ENCODE measurements at regions not wholly inside any gene's neighbourhood (a gene's known extent, or its start where the extent isn't known, plus 50 kb on each side); places are given as distances from the start of the nearest gene placed in this dataset.

DNA sequence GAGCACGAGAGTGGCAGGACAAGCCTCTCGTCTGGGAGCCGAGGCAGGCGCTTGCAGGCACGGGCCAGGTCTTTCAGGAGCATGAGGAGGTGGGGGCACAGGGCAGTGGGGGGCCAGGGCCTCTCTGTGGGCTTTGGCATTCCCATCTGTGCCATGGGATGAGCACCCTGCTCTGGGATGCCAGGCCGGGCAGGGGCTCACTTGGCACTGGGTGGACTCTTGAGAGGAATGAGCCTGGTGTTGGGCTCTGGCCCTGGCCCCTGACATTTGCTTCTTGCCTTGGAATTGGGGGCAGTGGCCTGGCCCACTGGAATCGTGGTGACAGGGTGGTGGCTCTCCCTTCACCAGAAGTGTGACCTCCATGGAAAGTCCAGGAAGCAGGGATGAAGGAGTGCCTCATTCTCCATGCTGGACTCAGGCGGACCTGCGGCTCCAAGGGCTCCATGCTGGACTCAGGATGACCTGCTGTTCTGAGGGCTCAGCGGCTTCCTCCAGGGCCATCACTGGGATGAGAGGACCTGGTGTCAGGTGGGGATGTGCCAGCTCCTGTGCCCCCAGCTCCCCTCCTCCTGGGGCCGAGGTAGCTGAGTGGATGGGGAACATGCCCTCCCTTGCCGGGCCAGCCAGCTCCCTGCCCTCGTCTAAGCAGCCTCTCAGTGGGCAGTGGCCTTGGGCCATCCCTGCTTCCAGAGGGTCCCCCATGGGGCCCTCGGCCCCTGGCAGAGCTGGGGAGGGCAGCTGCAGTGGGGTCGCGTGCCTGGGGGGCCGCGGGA is 220.3 kb downstream of the KIF26A start:
- no peak for DNase-seq

GRCh38 chr14:104359301-104359968 is 220.1 kb upstream of the C14orf180 start:
- no peak for DNase-seq

- no peak for DNase-seq
Observed at GRCh38 chr14:104359969-104360442, 219.6 kb upstream of the C14orf180 start.

DNA sequence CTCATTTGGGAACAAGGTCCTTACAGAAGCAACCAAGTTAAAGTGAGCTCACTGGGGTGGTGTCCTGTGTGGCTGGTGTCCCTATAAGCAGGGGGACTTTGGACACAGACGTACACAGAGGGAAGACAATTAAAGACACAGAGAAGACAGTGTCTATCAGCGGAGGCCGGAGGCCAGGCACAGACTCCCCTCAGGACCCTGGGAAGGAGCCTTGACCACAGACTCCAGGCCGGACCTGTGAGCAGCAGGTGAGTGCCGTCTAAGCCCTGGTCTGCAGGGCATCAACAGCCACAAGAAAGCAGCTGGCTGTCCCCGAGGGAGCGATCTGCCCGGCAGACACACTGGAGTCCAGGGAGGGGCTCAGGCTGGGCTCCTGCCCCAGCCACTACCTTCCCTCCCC is 219.1 kb upstream of the C14orf180 start:
- no peak for DNase-seq

- no peak for DNase-seq
Observed at GRCh38 chr14:104361101-104361591, 218.4 kb upstream of the C14orf180 start.

GRCh38 chr14:104361921-104362681 is 217.5 kb upstream of the C14orf180 start:
- DNase-seq = no peak

GRCh38 chr14:104362761-104363605 is 216.6 kb upstream of the C14orf180 start:
- DNase-seq = no peak

DNA sequence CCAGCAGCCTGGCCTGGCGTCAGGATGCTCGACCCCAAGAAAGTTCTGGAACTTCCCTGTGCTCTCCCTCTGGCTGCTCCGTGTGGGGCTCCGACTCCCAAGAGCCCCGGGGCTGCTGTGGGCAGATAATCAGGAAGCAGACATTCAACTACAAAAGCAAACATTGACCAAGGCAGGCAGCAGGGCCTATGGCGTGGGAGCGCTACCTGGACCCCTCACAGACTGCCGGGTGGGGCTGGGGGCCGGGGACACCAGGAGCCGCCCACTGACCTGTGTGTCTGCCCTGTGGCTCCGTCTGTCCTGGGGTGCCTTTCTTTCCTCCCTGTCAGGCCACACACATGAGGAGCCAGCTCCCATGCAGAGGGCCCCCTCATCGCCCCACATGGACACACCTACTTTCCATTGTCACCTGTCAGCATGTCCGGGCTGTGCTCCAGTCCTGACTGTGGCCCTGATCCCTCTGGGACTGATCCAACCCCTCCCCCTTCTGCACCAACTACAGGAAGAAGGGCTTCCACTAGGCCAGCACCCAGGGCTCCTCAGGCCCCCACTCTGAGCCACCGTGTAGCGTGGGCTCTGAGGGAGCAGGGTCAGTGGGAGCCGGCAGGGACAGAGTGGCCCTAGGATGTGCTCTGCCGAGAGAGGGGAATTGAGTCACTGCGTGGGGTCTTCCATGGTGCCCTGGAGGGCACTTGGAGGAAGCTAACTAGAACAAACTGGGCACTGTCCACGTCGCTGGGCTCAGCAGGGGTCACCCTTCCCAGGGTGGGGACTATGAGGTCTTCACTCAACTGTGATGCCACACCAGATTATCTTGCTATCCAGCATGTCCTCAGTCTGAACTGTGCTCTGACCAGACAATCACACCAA is 215.4 kb upstream of the C14orf180 start:
- no peak for DNase-seq

DNA sequence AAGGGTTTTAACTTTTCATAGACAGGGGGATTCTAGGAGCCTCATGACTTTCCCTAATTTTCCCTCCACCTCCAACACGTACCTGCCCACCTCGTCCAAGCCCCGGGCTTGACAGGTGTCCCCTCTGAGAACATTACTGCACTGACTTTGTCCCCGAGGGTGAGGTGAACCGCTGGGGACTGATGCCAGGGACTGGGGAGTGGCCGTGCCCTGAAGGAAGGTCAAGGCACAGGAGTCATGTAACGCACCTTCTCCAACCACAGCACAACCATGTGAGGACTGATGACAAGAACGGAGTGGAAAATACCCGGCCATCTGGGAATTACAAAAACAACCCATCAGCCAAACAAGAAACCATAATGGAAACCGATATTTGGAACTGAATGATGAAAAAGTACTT is 214.7 kb upstream of the C14orf180 start:
- no peak for DNase-seq

DNA sequence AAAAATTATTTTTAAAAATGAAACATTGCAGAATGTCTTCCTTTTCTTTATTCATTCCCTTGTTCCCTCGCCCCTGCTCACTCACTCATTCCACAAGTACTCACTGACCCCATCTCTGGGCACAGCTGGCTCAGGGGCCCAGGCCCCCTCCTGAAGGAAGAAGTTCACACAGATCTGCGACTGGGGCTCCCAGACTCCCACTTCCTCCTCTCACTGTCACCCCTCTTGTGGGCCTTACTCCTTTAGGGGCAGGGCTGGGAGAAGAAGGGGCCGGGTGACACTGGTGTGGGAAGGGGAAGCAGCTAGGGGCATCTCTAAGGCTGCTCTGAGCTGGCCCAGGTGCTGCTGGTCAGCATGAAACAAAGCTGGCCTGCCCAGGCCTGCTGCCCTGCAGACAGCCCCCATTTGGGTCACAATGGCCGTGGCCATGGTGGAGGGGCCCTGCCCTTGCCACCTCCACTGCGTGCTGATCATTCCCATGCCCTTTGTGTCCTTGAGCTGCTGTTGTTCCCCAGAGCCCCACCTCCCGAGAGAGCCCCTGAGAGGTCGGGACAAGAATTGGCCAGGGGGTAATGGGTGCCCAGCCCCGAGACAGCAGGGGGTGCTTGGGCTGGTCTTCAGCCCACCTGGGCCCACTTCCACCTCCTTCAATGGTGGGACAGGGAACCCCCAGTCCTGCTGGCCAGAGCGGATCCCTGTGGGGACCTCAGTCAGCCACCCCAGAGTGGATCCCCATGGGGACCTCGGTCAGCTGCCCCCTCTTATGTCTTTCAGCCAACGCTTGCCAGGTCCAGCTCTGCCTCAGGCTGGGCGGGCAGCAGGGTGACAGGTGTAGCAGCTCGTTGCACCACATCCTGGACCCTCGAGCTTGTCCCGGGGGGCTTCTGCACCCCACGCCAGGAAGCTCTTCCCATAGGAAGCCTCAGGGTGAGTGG is 212.4 kb upstream of the C14orf180 start:
- no peak for DNase-seq

DNA sequence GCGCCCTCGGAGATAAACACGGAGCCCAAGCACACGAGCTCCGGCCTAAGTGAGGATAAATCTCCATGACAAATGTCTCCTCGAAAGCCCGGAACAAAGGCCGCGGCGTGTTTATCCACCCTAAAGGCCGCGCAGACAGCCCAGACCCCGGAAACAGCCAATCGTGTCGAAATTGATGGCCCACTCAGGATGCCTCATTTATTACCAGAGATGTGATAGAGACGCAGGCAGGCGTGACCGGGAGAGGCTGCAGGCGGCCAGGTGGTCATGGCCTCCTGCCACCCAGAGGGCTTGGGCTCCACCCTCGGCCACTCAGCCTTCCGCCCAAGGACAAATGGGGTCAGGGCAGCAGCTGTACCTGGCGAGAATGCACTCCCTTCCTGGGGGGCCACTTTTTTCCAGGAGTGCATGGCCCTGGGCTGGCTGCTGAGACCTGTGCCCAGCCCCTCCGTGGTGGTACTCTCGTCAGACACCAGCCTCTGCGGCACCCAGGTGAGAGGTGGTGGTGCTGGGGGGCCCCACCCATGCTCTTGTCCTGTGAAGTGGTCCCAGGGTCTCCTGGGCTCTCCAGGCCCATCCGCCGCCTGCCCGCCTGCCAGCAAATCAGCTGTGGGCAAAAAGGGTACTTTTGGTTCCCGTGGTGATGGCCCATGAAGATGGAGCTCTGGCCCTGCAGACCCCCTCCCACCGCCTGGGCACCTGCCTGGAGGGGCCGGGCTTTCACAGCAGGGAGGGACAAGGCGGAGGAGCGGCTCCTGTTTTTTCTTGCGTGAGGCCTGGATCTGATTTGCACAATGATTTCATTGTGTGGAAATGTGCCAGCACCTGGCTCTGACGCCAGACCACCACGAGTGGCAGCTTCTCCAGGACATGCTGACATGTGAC is 211.5 kb upstream of the C14orf180 start:
- no peak for DNase-seq

DNA sequence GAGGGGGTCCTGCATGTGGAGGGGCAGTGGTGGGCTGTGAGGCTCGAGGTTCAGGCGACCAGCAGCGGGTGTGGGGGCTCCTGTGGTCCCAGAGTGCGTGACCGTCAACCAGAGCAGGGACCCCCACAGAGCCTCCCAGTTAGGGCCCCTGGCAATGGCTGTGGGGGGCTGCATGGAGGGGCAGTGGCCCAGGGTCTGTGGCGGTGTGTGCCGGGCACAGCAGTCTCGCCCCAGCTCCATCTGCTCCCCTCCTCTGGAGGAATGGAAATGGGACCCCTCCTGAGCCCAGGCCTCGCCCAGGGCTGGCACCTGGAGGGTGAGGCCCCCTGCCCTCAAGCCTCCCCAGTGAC is 210.8 kb upstream of the C14orf180 start:
- no peak for DNase-seq

DNA sequence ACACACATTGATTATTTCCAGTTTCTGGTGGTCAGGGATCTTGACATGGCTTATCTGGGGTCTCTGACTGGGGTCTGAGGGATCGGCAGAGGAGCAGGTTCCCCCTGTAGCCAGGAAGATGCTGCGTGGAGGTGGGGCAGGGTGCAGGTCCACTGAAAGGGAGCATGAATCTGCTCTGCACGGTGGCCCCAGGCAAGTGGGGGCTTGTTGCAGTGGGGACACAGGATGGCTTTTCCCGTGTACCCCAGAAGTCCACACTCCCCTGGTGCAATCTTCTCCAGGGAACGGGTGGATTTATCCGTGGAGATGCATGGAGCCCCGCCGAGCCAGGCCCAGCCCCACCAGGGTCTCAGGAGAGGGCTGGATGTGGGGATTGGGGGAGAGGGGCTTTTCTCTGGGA is 210.4 kb upstream of the C14orf180 start:
- no peak for DNase-seq

DNA sequence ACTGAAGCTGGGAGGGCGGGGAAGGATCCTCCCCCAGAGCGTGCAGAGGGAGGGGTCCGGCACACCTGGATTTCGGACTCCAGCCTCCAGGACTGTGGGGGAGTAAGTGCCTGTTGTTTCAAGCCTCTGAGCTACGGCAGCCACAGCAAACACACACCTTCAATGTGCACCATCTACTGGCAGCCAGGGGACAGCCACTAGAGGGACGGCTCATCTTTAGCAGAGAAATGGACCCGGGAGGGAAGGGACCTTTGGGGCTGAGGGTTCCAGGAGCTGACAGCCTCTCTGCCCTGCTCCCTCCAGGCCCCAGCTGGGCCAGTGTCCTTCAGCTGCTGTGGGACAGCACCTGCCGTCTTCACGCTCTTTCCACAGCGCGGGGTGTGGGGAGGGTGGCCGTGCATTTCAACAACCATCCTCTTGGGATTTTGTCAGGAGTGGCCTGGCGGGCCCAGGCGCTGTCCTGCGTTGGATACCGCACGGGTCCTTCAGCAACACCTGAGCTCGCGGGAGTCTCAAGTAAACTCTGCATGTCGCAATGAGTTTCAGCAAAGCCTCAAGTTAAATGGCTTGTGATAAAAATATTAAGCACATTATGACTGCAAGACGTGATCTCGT is 209.2 kb upstream of the C14orf180 start:
- peak; percentile 21 for DNase-seq

- no peak for DNase-seq
Observed at GRCh38 chr14:104371031-104371430, 208.5 kb upstream of the C14orf180 start.

DNA sequence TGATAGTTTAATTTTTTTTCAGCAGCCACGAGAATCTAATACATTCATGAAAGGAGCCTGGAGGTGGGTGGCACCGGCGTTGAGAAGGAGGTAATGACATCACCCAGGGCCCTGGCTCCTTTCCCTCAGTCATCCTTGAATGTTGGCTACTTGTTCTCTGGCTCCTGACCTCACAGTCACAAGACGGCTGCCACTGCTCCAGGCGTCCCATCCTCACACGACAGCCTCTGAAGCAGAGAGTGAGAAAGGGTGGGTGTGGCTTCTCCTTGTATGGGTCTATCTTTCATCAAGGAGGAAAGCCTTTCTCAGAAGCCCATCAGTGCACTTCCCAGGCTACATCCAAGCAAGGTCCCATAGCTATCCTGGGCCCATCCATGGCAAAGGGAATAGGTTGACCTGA is 207.6 kb upstream of the C14orf180 start:
- no peak for DNase-seq

GRCh38 chr14:104372390-104373054 is 207.0 kb upstream of the C14orf180 start:
- no peak for DNase-seq

All from midbrain (tissue), 1 donor.